Fibroblast of pulmonary artery (primary cell): ENCODE measurements at regions not wholly inside any gene's neighbourhood (a gene's known extent, or its start where the extent isn't known, plus 50 kb on each side); places are given as distances from the start of the nearest gene placed in this dataset.
A peak's percentile ranks its signal among the peaks of the same experiment; 100 is the strongest.

Source experiments
- DNase-seq: peaks from one replicate; pipeline ENCODE4 v3.0.0-alpha.2; 2010; ENCODE audit warnings: low read depth
- H3K4me3 ChIP-seq: replicated peaks from 2 replicates; pipeline ENCODE4 v1.5.1; 2011; ENCODE audit warnings: low read depth, mild to moderate bottlenecking, control low read depth, low read length, moderate library complexity
- CTCF ChIP-seq: IDR thresholded peaks from 2 replicates; pipeline ENCODE4 v1.5.1; 2011; ENCODE audit warnings: mild to moderate bottlenecking, control low read depth, low read length, inconsistent platforms; ENCODE audit errors: missing control alignments

- DNase-seq, result peak; percentile 53
- H3K4me3 ChIP-seq, result no peak overlapping the region
- TF ChIP-seq CTCF, result no peak
Observed at GRCh38 chr11:109309153-109309552, 112.8 kb upstream of the C11orf87 start.

GRCh38 chr11:109317726-109318125 is 104.3 kb upstream of the C11orf87 start:
- H3K4me3 ChIP-seq, result no peak overlapping the region
- no peak for TF ChIP-seq CTCF
- no peak for DNase-seq

GRCh38 chr11:109320595-109320994 is 101.4 kb upstream of the C11orf87 start:
- peak; percentile 64 for DNase-seq
- no peak for TF ChIP-seq CTCF

DNA sequence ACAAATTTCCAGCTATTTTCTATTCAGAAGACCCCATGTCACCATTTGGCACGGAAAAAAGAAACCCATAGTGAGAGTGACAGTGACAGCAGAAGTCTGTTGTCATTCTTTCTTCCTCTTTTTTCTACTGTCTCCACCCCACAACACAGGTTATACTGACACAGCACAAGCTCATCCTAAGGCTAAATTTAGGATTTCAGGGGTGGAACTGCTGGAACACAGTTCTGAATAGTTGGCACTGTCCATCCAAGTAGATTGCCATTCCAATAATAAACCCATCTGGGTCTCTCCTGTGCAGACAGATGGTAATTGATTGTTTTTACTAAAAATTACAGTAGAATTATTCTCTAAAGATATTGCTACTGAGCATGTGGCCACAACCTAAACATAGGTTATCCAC is 95.2 kb upstream of the C11orf87 start:
- H3K4me3 ChIP-seq, result no peak overlapping the region
- no peak for TF ChIP-seq CTCF
- DNase-seq, result no peak

More at GRCh38 chr11:109320595-109320994, 101.4 kb upstream of the C11orf87 start:
- H3K4me3 ChIP-seq, result no peak overlapping the region

- no peak overlapping the region for H3K4me3 ChIP-seq
- no peak for DNase-seq
- no peak for TF ChIP-seq CTCF
Observed at GRCh38 chr11:109329716-109330115, 92.3 kb upstream of the C11orf87 start.

DNA sequence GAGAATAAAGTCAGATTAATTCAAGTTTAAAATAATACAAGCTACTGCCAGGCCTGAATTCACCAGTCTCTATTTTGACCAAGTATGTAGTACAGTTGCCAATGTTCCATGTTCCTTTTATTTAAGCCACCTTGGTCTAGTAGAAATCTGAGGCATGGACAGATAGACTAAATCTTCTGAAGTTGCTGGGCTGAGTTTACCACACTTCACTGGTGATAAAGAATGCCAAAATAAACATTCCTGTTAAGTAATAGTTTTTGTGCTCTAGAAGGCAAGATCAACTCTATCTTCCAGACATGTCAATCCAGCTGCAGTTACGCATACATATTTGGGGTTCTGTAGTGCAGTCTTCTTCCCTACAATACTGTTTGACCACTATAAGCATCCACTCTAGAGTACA is 83.9 kb upstream of the C11orf87 start:
- TF ChIP-seq CTCF, result no peak
- DNase-seq, result peak; percentile 11
- H3K4me3 ChIP-seq, result no peak overlapping the region

- H3K4me3 ChIP-seq, result no peak overlapping the region
- DNase-seq, result no peak
- TF ChIP-seq CTCF, result no peak
Observed at GRCh38 chr11:109342261-109342660, 79.7 kb upstream of the C11orf87 start.
